Kidney (tissue), 13 donors: ENCODE measurements at regions not wholly inside any gene's neighbourhood (a gene's known extent, or its start where the extent isn't known, plus 50 kb on each side); places are given as distances from the start of the nearest gene placed in this dataset.

Experiments used
- DNase-seq, 5 donors: peaks; one replicate each; pipeline ENCODE4 v3.0.0-alpha.2; 2013 to 2020
- FAIRE-seq: peaks from 2 replicates; lab custom pipeline; 2012; peaks lifted over from hg19 to GRCh38; lab: Jason Lieb, UNC
- H3K27ac ChIP-seq, 2 donors: one replicate each; pipeline ENCODE4 v1.7.0; 2013; ENCODE audit warnings: low read depth in 2 of 2, low read length in 2 of 2, inconsistent platforms in 1 of 2
- H3K27me3 ChIP-seq: one replicate; pipeline ENCODE4 v1.7.1; 2013; ENCODE audit warnings: low read length, inconsistent platforms; ENCODE audit not compliant: control insufficient read depth, insufficient read depth
- H3K36me3 ChIP-seq, 3 donors: one replicate each; pipeline versions ENCODE4 v1.7.0 to v1.7.1; 2013; ENCODE audit warnings: low read length in 3 of 3, control low read depth in 1 of 3, inconsistent platforms in 1 of 3; ENCODE audit not compliant: insufficient read depth in 3 of 3, control insufficient read depth in 2 of 3
- H3K4me1 ChIP-seq, 3 donors: one replicate each; pipeline versions ENCODE4 v1.7.0 to v1.7.1; 2013; ENCODE audit warnings: low read length in 3 of 3, inconsistent platforms in 1 of 3, low read depth in 1 of 3; ENCODE audit not compliant: control insufficient read depth in 2 of 3, insufficient read depth in 2 of 3
- H3K4me3 ChIP-seq, 3 donors: one replicate each; pipeline versions ENCODE4 v1.7.0 to v1.8.1; 2013; ENCODE audit warnings: low read length in 3 of 3, control low read depth in 1 of 3, inconsistent platforms in 1 of 3
- H3K9ac ChIP-seq, 3 donors: one replicate each; pipeline versions ENCODE4 v1.7.0 to v1.7.1; 2013; ENCODE audit warnings: low read length in 3 of 3, control low read depth in 1 of 3, inconsistent platforms in 1 of 3
- H3K9me3 ChIP-seq, 3 donors: one replicate each; pipeline versions ENCODE4 v1.7.0 to v1.7.1; 2013; ENCODE audit warnings: low read length in 3 of 3, control low read depth in 1 of 3, inconsistent platforms in 1 of 3; ENCODE audit not compliant: control insufficient read depth in 2 of 3, insufficient read depth in 1 of 3
- intact Hi-C: fragments of 100-400 bp; cut with DNase I; formaldehyde crosslinking; loops from one replicate; pipeline ENCODE4 v1.11.1; 2022
- TF ChIP-seq, protein P1 (sequence below): IDR thresholded peaks from 3 replicates; pipeline ENCODE4 v1.5.1; 2012; ENCODE audit warnings: mild to moderate bottlenecking, moderate library complexity, borderline replicate concordance; ENCODE audit not compliant: insufficient read depth; ENCODE audit errors: extremely low read depth
- donor health status: control.
- donor health status: control.
- donor health status: control.
- donor health status: control.
- donor health status: control.
- donor health status: DM: yes; HTN: yes; CAD: no.
- donor health status: Normal renal cell carcinoma (clear cell type).

DNA sequence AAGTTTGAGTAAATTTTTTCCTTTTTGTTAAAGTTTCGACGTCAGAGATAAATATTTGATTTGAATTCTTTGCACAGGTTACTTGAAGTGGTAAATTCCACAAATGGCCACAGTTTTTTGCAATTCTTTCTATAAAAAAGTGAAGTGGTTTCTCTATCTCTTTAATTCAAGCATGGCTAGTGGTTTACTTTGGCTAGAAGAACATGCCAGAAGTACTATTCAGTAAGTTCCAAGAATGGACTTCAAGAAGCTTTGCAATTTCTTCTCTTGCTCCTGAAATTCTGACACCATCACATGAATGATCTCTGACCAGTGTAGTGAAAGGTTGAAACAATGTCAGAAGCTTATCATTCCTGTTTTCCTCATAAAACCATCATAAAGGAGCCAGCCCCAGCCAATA, 55.7 kb upstream of the RNPC3 start:
- intact Hi-C loops, result no loop called here

DNA sequence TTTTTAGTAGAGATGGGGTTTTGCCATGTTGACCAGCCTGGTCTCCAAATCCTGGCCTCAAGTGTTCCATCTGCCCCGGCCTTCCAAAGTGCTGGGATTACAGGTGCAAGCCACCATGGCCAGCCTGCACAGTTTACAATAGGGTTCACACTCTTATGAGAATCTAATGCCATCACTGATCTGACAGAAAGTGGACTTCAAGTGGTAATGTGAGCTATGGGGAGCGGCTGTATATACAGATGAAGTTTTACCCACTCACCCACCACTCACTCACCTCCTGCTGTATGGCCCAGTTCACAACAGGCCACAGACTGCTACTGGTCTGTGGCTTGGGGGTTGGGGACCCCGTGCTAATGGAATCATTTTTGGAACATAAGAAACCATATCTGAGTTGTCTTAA, 58.4 kb upstream of the RNPC3 start:
- intact Hi-C loops, result no loop called here
- no peak overlapping the region for H3K27ac ChIP-seq
- H3K4me3 ChIP-seq, result no peak overlapping the region
- no peak overlapping the region for H3K9ac ChIP-seq
- H3K4me1 ChIP-seq, result no peaks in the 10 kb centered on the region
- H3K36me3 ChIP-seq, result no peaks in the 10 kb centered on the region
- no peak for DNase-seq
- H3K27me3 ChIP-seq, result no peaks in the 10 kb centered on the region
- TF ChIP-seq, protein P1, sequence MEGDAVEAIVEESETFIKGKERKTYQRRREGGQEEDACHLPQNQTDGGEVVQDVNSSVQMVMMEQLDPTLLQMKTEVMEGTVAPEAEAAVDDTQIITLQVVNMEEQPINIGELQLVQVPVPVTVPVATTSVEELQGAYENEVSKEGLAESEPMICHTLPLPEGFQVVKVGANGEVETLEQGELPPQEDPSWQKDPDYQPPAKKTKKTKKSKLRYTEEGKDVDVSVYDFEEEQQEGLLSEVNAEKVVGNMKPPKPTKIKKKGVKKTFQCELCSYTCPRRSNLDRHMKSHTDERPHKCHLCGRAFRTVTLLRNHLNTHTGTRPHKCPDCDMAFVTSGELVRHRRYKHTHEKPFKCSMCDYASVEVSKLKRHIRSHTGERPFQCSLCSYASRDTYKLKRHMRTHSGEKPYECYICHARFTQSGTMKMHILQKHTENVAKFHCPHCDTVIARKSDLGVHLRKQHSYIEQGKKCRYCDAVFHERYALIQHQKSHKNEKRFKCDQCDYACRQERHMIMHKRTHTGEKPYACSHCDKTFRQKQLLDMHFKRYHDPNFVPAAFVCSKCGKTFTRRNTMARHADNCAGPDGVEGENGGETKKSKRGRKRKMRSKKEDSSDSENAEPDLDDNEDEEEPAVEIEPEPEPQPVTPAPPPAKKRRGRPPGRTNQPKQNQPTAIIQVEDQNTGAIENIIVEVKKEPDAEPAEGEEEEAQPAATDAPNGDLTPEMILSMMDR, result no peak
- no peaks in the 10 kb centered on the region for H3K9me3 ChIP-seq
- no peak for FAIRE-seq

More for the DNA sequence above, 55.7 kb upstream of the RNPC3 start:
- Histone ChIP-seq H3K9me3 (no peaks in the 10 kb centered on the region), H3K4me3 (no peak overlapping the region), H3K4me1 (no peaks in the 10 kb centered on the region), H3K9ac (no peak overlapping the region), H3K27ac (no peak overlapping the region), H3K36me3 (no peaks in the 10 kb centered on the region), H3K27me3 (no peaks in the 10 kb centered on the region)
- DNase-seq, result no peak
- TF ChIP-seq, protein P1, result no peak
- no peak for FAIRE-seq

DNA sequence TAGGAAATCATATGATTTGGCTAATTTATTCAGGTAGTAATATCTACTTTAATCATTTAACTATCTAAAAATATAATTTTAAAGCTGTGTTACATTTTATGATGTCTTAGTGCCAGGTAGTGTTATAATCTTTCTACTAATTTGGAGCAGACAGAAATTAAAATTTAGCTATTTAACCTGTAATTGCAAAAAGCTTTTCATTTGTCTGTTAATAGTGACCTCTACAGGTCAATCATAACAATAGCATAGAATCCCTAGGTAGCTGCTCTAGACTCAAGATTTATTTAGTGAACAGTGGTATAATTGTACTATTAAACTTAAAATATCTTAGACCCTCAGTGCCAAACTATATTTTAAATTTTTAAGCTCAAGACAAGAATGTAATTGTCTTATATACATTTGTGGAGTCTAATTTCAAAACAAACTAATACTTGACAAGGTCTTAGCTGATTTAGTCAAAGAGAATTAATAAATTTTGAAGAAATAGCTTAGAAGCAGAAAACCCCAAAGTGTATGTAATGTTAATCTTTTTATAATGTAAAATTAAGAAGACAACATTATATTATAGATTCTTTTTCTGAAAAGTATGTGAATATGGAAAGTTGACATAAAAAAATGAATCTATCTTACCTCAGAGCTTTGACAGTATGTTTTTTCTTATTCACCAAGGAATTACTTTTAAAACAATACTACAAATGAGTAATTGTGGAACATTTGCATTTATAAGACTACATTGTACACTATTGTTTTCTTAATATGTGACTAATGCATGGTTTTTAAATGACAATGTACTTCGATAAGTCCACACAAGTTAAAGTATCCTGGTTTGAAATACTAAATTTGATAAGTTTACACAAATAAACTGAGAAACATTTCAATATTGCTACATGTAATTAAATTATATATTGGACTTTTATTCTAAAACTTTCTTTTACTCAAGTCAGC, 64.1 kb upstream of the RNPC3 start:
- intact Hi-C loops, result no loop called here
- DNase-seq (peak in 2 of 5 donors; percentile 14 to 16), FAIRE-seq (peak; percentile 70)

More for the DNA sequence above, 64.1 kb upstream of the RNPC3 start:
- TF ChIP-seq, protein P1, result peak; percentile 35
- no peak overlapping the region for H3K4me3 ChIP-seq
- H3K27ac ChIP-seq, result no peak overlapping the region
- H3K36me3 ChIP-seq, result no peaks in the 10 kb centered on the region
- no peak overlapping the region for H3K9ac ChIP-seq
- H3K9me3 ChIP-seq, result no peaks in the 10 kb centered on the region
- no peaks in the 10 kb centered on the region for H3K27me3 ChIP-seq
- no peaks in the 10 kb centered on the region for H3K4me1 ChIP-seq
